HepG2 (cell line): ENCODE measurements at regions not wholly inside any gene's neighbourhood (a gene's known extent, or its start where the extent isn't known, plus 50 kb on each side); places are given as distances from the start of the nearest gene placed in this dataset.
"Not testable (repeated sequence)": the region's sequence is repeated elsewhere in the genome, so short reads cannot be mapped to it uniquely, and the experiment has no call there.

ENCODE experiments used
- ATAC-seq: fragments of 200-7000 bp; cut with Tn5 transposase; 3 replicates; pipeline ENCODE4 v1.9.1; 2020; ENCODE audit warnings: mild to moderate bottlenecking, moderate library complexity
- BruUV-seq: library from RNA; stranded (reverse); fragments of 400-500 nt; replicated peaks from 2 replicates; lab custom pipeline; 2021; lab: Mats Ljungman, UMichigan
- CTCF ChIA-PET: fragments of 300-600 bp; formaldehyde crosslinking; extraction: SDS; loops from one replicate; lab custom pipeline; 2021; ENCODE audit warnings: low total read pairs, inconsistent platforms, low intra/inter-chr PET ratio; lab: Yijun Ruan, JAX
- POLR2A ChIA-PET: fragments of 350-600 bp; sonication (Branson Sonifier 250); formaldehyde crosslinking; loops from one replicate; lab custom pipeline; 2020; ENCODE audit warnings: antibody characterized with exemption, inconsistent platforms; lab: Yijun Ruan, JAX
- DNase-seq: peaks from one replicate; pipeline ENCODE4 v3.0.0-alpha.2; 2015; ENCODE audit warnings: low spot score
- FAIRE-seq: peaks from 3 replicates; lab custom pipeline; 2011; peaks lifted over from hg19 to GRCh38; lab: Jason Lieb, UNC
- H2AFZ ChIP-seq: one replicate; pipeline ENCODE4 v1.6.1; 2011; ENCODE audit warnings: low read length, inconsistent platforms
- H3K27ac ChIP-seq: fragments of 300-600 bp; 3 replicates; pipeline ENCODE4 v1.8.0; 2011; ENCODE audit warnings: mixed run types, mild to moderate bottlenecking, mixed read lengths, low read length, inconsistent platforms; ENCODE audit not compliant: insufficient read depth; ENCODE audit errors: extremely low read length
- H3K27me3 ChIP-seq, 2 experiments: fragments of 200-600 bp in 1 of 2; 2 replicates in 1 of 2; 3 replicates in 1 of 2; pipeline versions ENCODE4 v1.6.0 to v1.8.0; 2011; ENCODE audit warnings: low read length in 2 of 2, mild to moderate bottlenecking in 2 of 2, moderate library complexity in 2 of 2, inconsistent platforms in 1 of 2; ENCODE audit not compliant: insufficient read depth in 2 of 2, control insufficient read depth in 1 of 2
- H3K36me3 ChIP-seq, 2 experiments: fragments of 200-600 bp in 1 of 2; replicated peaks in 1 of 2; 2 replicates in 1 of 2; 3 replicates in 1 of 2; pipeline versions ENCODE4 v1.5.1 to v1.8.0; 2011; ENCODE audit warnings: low read length in 2 of 2, inconsistent platforms in 1 of 2; ENCODE audit not compliant: insufficient read depth in 2 of 2, control insufficient read depth in 1 of 2
- H3K4me1 ChIP-seq: 2 replicates; pipeline ENCODE4 v1.5.1; 2012; ENCODE audit warnings: low read length, inconsistent platforms; ENCODE audit not compliant: insufficient read depth
- H3K4me2 ChIP-seq: 2 replicates; pipeline ENCODE4 v1.6.0; 2011; ENCODE audit warnings: low read depth, low read length, inconsistent platforms
- H3K4me3 ChIP-seq, 3 experiments: fragments of 200-600 bp in 1 of 3; sonication (generic), shearing (Covaris generic) in 1 of 3; replicated peaks in 1 of 3; 2 replicates each; pipeline ENCODE4 v1.5.1; 2011 to 2016; ENCODE audit warnings: low read length in 3 of 3, inconsistent platforms in 2 of 3, low read depth in 2 of 3, mild to moderate bottlenecking in 2 of 3, control low read depth in 1 of 3, mixed read lengths in 1 of 3; ENCODE audit not compliant: insufficient read depth in 1 of 3
- H3K79me2 ChIP-seq: one replicate; pipeline ENCODE4 v1.6.1; 2011; ENCODE audit warnings: low read length, inconsistent platforms; ENCODE audit not compliant: insufficient read depth
- H3K9ac ChIP-seq: 2 replicates; pipeline ENCODE4 v1.6.0; 2011; ENCODE audit warnings: mild to moderate bottlenecking, low read depth, low read length, inconsistent platforms; ENCODE audit not compliant: insufficient read depth
- H3K9me3 ChIP-seq: 2 replicates; pipeline ENCODE4 v1.5.1; 2012; ENCODE audit warnings: mild to moderate bottlenecking, low read length
- H4K20me1 ChIP-seq: 2 replicates; pipeline ENCODE4 v1.6.0; 2011; ENCODE audit warnings: inconsistent platforms, mild to moderate bottlenecking, low read length, moderate library complexity; ENCODE audit not compliant: insufficient read depth
- GABPA ChIP-seq, 2 experiments: IDR thresholded peaks; 2 replicates each; pipeline ENCODE4 v1.6.1; 2011 to 2016; ENCODE audit warnings: low read depth in 2 of 2, low read length in 1 of 2, missing biosample characterization in 1 of 2, missing genetic modification characterization in 1 of 2
- KAT8 ChIP-seq: IDR thresholded peaks from 2 replicates; pipeline ENCODE4 v1.6.1; 2016; ENCODE audit warnings: missing genetic modification reagents, missing compliant biosample characterization
- KDM4B ChIP-seq: sonication (generic); formaldehyde crosslinking; IDR thresholded peaks from 2 replicates; pipeline ENCODE4 v1.4.0; 2020; ENCODE audit warnings: missing genetic modification reagents
- NR1H2 ChIP-seq: sonication (generic); formaldehyde crosslinking; IDR thresholded peaks from 2 replicates; pipeline ENCODE4 v1.8.1; 2022; ENCODE audit warnings: low read depth, missing genetic modification reagents, borderline replicate concordance
- RCOR2 ChIP-seq: IDR thresholded peaks from 2 replicates; pipeline ENCODE4 v1.6.1; 2016; ENCODE audit warnings: missing biosample characterization, missing genetic modification reagents
- SRSF1 ChIP-seq: fragments of 200-400 bp; formaldehyde crosslinking; optimal IDR thresholded peaks from 2 replicates; pipeline ENCODE3; 2017; ENCODE audit warnings: mild to moderate bottlenecking, low read depth, low read length, moderate library complexity
- TBL1XR1 ChIP-seq: fragments of 150-350 bp; IDR thresholded peaks from 2 replicates; pipeline ENCODE4 v1.6.1; 2014; ENCODE audit warnings: borderline replicate concordance, low read length; ENCODE audit not compliant: partially characterized antibody
- TCF7 ChIP-seq: sonication (generic); IDR thresholded peaks from 2 replicates; pipeline ENCODE4 v1.6.1; 2016; ENCODE audit warnings: antibody characterized with exemption, low read depth
- TP53 ChIP-seq: sonication (generic); formaldehyde crosslinking; conservative IDR thresholded peaks from 2 replicates; pipeline ENCODE4 v1.4.0; 2020; ENCODE audit warnings: missing genetic modification reagents
- TSC22D2 ChIP-seq: sonication (generic); formaldehyde crosslinking; IDR thresholded peaks from 2 replicates; pipeline ENCODE4 v1.5.1; 2020; ENCODE audit warnings: missing genetic modification reagents, mild to moderate bottlenecking, borderline replicate concordance
- ZBTB7A ChIP-seq: sonication (generic); formaldehyde crosslinking; IDR thresholded peaks from 2 replicates; pipeline ENCODE4 v1.8.0; 2022; ENCODE audit warnings: mild to moderate bottlenecking, missing genetic modification reagents
- ZNF180 ChIP-seq: sonication (generic); formaldehyde crosslinking; IDR thresholded peaks from 2 replicates; pipeline ENCODE4 v1.4.0; 2020; ENCODE audit warnings: low read depth, missing genetic modification reagents, borderline replicate concordance
- ZNF232 ChIP-seq: sonication (generic); formaldehyde crosslinking; IDR thresholded peaks from 2 replicates; pipeline ENCODE4 v1.4.0; 2020; ENCODE audit warnings: missing genetic modification reagents, borderline replicate concordance
- ZNF589 ChIP-seq: sonication (generic); formaldehyde crosslinking; conservative IDR thresholded peaks from 2 replicates; pipeline ENCODE4 v1.8.0; 2022; ENCODE audit warnings: mild to moderate bottlenecking, moderate library complexity, missing genetic modification reagents
- ZNF616 ChIP-seq: sonication (generic); formaldehyde crosslinking; IDR thresholded peaks from 2 replicates; pipeline ENCODE4 v1.5.0; 2020; ENCODE audit warnings: low read depth, mild to moderate bottlenecking, missing genetic modification reagents
- ZZZ3 ChIP-seq: sonication (generic); formaldehyde crosslinking; IDR thresholded peaks from 2 replicates; pipeline ENCODE4 v1.4.0; 2020; ENCODE audit warnings: missing genetic modification reagents, mild to moderate bottlenecking, borderline replicate concordance
- WGBS: methylation state at CpG from one replicate; pipeline ENCODE4 v1.1.6; 2017; ENCODE audit warnings: low lambda C conversion rate; 5-methylcytosine and 5-hydroxymethylcytosine counted together
- in situ Hi-C: cut with HindIII; loops from 2 replicates; pipeline ENCODE4 v1.10.0; 2017; ENCODE audit warnings: low pct_unique_long_range_greater_than_20kb; ENCODE audit not compliant: extremely low pct_ligation_motif_present
- intact Hi-C: fragments of 100-400 bp; cut with micrococcal nuclease; formaldehyde crosslinking; loops from one replicate; pipeline ENCODE4 v1.10.0; 2022; ENCODE audit not compliant: unreplicated experiment
- TF ChIP-seq, protein P1 (sequence below): sonication (generic); formaldehyde crosslinking; IDR thresholded peaks from 2 replicates; pipeline ENCODE4 v1.4.0; 2020; ENCODE audit warnings: missing genetic modification reagents, borderline replicate concordance
- TF ChIP-seq, protein P2 (sequence below): sonication (generic); formaldehyde crosslinking; IDR thresholded peaks from 2 replicates; pipeline ENCODE4 v1.5.1; 2020; ENCODE audit warnings: missing genetic modification reagents, mild to moderate bottlenecking, borderline replicate concordance

DNA sequence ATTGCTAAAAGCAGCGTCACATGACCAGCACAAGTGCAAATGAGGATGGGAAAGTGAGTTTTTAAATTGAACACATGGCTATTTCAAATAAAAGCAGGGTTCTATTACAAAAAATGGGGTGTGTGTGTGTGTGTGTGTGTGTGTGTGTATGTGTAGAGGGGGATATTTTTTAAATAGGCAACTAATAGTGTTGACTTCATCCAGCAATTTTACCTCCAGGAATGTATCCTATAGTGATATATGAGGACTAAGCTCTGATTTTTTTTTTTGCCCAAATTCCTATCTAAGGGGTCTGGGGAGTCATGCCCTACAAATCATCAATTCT is 78.9 kb upstream of the AMN1 start:
- no peak for ATAC-seq
- intact Hi-C loops: no loop called here

DNA sequence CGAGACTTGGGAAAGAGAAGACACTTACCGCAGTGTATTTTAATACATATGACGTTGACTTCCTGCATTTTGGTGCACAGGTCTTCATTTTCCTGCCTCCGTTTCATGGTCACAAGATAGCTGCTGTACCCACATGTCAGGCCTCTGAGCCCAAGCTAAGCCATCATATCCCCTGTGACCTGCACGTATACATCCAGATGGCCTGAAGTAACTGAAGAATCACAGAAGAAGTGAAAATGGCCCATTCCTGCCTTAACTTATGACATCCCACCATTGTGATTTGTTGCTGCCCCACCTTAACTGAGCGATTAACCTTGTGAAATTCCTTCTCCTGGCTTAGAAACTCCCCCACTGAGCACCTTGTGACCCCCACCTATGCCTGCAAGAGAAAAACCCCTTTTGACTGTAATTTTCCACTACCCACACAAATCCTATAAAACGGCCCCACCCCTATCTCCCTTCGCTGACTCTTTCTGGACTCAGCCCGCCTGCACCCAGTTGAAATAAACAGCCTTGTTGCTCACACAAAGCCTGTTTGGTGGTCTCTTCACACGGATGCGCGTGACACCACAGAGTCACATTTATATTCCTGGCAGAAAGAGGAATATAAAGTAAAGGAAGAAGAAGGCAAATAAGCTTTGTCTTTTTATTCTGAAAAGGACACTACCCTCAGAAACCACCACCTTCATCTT is 78.4 kb upstream of the AMN1 start:
- H3K27ac ChIP-seq, H3K9ac ChIP-seq, H3K4me2 ChIP-seq, H3K9me3 ChIP-seq, H2AFZ ChIP-seq, POLR2A ChIA-PET, H3K79me2 ChIP-seq, FAIRE-seq, H3K36me3 ChIP-seq, H3K4me3 ChIP-seq, DNase-seq, in situ Hi-C loops, ATAC-seq, intact Hi-C loops, BruUV-seq, H4K20me1 ChIP-seq, H3K4me1 ChIP-seq, H3K27me3 ChIP-seq, CTCF ChIA-PET: not testable (repeated sequence)
- WGBS: 79% methylated on average over 12 of the region's 12 CpGs

More for the DNA sequence above, 78.9 kb upstream of the AMN1 start:
- WGBS: 39% methylated on average over 1 of the region's 1 CpG
- FAIRE-seq: no peak
- H3K4me1 ChIP-seq: no peaks in the 10 kb centered on the region
- H3K27ac ChIP-seq: no peak overlapping the region
- no peaks in the 10 kb centered on the region for H3K27me3 ChIP-seq
- H3K9ac ChIP-seq: no peak overlapping the region
- POLR2A ChIA-PET: no interaction called here
- no peak overlapping the region for H3K4me3 ChIP-seq
- no peaks in the 10 kb centered on the region for H4K20me1 ChIP-seq
- TF ChIP-seq, protein P1, sequence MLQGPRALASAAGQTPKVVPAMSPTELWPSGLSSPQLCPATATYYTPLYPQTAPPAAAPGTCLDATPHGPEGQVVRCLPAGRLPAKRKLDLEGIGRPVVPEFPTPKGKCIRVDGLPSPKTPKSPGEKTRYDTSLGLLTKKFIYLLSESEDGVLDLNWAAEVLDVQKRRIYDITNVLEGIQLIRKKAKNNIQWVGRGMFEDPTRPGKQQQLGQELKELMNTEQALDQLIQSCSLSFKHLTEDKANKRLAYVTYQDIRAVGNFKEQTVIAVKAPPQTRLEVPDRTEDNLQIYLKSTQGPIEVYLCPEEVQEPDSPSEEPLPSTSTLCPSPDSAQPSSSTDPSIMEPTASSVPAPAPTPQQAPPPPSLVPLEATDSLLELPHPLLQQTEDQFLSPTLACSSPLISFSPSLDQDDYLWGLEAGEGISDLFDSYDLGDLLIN (CRISPR knock-in tag): no peak
- TF ChIP-seq ZNF180 (CRISPR knock-in tag) (no peak), ZNF616 (CRISPR knock-in tag) (no peak), ZZZ3 (CRISPR knock-in tag) (no peak), KAT8 (CRISPR knock-in tag) (no peak), GABPA (IDR thresholded peaks at IDR 0.05; ENCODE audit: low read depth, low read length) (no peak), GABPA (CRISPR knock-in tag; IDR thresholded peaks at IDR 0.05; ENCODE audit: low read depth) (no peak), TSC22D2 (CRISPR knock-in tag) (no peak), ZNF589 (CRISPR knock-in tag) (no peak), KDM4B (no peak), ZBTB7A (no peak), NR1H2 (CRISPR knock-in tag) (no peak), TP53 (CRISPR knock-in tag) (no peak), RCOR2 (CRISPR knock-in tag) (no peak), TCF7 (no peak), SRSF1 (no peak), TBL1XR1 (no peak), ZNF232 (no peak)
- TF ChIP-seq, protein P2, sequence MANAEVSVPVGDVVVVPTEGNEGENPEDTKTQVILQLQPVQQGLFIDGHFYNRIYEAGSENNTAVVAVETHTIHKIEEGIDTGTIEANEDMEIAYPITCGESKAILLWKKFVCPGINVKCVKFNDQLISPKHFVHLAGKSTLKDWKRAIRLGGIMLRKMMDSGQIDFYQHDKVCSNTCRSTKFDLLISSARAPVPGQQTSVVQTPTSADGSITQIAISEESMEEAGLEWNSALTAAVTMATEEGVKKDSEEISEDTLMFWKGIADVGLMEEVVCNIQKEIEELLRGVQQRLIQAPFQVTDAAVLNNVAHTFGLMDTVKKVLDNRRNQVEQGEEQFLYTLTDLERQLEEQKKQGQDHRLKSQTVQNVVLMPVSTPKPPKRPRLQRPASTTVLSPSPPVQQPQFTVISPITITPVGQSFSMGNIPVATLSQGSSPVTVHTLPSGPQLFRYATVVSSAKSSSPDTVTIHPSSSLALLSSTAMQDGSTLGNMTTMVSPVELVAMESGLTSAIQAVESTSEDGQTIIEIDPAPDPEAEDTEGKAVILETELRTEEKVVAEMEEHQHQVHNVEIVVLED (CRISPR knock-in tag): no peak
- in situ Hi-C loops: no loop called here
- no peak for DNase-seq
- no peak overlapping the region for H3K4me2 ChIP-seq
- no peak overlapping the region for H2AFZ ChIP-seq
- CTCF ChIA-PET: no interaction called here
- no peaks in the 10 kb centered on the region for H3K79me2 ChIP-seq
- BruUV-seq: no TSS peak
- no peaks in the 10 kb centered on the region for H3K9me3 ChIP-seq
- no peaks in the 10 kb centered on the region for H3K36me3 ChIP-seq
